HG03060 (cell line): ENCODE measurements at regions not wholly inside any gene's neighbourhood (a gene's known extent, or its start where the extent isn't known, plus 50 kb on each side); places are given as distances from the start of the nearest gene placed in this dataset.

Source experiments
- ATAC-seq: cut with Tn5 transposase; IDR thresholded peaks from one replicate; pipeline ENCODE4 v1.9.1; 2021; ENCODE audit warnings: low read depth, moderate number of reproducible peaks; ENCODE audit not compliant: unreplicated experiment

DNA sequence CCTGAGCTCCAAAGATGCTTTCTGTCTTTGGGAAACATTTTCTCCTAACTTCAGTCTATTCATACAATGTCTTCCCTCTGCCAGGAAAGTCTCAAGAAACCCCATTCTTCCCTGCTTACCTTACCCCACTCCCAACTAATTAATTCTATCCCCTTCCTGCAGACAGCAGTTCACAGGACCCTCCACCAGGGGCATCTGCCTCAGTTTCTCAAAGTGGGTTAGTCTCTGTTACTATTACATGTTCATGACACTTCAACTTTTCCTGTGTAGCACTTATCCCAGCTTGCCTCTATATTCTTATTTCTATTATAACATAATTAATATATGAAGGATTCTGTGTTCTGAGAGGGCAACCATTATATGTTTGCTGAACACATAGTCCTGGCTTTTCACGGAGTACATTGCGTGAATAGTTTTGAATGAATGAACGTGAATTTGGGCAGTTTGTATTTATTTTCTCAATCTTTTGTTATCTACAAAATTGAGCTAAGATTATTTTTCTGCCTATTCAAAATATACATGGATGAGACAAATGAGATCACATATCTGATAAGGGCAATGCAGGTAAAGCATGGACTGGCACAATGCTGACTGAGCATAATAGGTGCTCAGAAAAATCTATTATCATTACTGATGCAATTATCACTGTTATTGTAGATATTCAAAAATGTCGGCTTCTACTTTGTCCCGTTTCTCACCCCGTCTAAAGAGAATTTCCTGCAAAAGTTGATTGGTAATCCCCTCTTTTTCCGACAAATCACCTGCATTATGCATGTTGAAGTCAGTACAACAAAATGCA, 341.1 kb downstream of the BRINP1 start:
- no peak for ATAC-seq

DNA sequence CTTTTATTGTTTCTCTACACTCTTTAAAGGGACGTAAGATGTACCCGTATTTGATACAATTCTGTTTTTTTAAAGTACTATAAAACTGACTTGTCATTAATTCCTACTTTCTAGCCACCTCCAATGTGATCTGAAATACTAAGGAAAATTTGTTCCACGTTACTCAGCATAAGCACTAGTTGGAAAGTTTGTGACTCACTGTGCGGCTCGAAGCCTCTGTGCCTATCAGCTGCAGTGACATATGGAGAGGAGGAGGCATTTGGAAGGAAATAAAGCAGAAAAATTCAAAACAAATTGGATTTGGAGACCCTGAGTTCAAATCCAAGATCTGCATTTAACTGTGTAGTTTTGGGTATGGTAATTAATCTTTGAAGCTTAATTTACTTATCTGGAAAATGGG, 339.3 kb downstream of the BRINP1 start:
- ATAC-seq: no peak

DNA sequence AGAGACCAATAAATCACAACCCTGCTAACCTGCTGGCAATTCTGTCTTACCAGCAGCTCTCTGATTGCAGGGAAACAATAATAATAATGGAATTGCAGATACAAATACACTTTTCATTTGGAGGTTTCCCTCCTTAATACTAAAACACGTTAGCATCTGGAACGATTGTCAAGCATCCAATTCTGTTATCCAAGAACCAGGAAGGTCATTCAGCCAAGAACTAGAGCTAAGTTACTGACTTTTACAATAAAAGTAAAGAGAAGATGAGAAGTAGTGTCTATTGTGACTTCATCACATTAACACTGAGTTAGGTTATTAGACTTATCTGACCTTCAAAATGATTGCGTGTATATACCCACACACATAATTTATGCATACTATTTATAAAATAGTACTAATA, 335.6 kb downstream of the BRINP1 start:
- ATAC-seq: no peak

- no peak for ATAC-seq
These were observed 332.3 kb downstream of the BRINP1 start for GRCh38 chr9:119036969-119037368.

DNA sequence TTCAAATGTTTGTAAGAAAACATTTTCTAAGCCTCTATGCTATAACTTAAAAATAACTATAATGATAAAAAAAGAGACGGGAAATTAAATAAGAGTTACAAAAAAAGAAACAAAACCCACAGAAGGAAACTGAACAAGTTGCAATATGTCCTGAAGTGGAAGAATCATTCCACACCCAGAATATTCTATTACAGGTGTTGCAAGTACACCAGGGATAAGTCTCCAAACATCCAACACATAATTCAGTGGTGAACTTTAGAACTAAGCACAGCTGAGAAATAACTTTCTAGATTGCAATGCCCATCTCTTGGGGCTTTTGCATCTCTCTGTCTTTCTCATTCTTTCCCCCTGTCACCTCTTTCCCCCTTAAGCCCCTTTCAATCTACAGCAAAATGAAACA, 325.2 kb downstream of the BRINP1 start:
- no peak for ATAC-seq

DNA sequence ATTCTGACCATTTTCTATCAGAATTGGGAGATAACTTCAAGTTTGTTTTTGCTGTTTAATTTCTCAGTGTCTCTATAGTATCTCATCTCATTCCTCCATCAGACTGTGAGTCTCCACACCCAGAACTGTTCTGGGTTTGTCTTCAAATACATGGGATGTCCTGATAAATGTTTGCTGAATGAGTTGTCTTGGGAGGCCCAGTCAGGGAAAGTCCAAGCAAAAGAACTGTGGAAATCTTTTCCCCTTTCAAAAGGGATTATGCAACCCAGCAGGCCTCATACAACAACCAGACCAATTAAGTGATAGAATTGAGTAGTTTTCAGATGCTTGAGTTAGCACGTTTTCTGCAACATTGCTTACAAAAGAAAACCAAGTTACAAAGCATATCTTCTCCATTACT, 324.4 kb downstream of the BRINP1 start:
- no peak for ATAC-seq

DNA sequence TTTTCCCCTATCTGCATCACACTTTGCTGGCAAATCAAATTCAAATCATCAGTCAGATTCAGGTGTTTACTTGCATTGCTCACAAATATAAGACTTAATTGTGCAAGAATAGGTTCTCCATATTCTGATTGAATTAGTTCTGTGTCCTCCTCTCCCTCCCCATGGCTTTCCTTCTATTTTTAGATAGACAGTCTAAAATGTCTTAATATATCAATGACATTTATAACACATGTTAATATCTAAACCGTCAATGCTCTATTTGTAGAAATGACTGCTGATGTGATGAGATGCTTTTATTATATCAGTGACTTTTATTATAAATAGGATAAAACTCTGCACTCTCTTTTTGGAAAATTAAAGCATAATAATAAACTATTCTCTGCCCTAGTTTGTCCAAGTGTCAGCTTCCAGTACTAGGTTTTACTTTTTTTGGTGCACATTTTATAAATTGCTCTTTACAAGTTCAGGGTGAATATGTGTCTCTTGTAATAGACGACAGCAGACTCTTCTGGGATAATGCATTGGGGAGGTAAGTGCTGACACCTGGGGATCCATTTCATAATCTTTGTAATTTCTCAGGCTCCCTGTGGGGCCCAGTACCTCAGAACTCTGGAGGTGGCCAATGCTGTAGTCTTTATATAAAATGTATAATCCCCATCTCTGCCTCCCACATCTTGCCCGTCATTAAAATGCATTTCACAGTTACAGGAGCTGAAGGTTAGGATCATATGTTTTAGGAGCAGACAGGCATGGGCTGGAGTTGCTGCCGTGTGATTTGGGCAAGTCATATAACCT, 321.5 kb downstream of the BRINP1 start:
- no peak for ATAC-seq

- no peak for ATAC-seq
These were observed 319.0 kb downstream of the BRINP1 start for GRCh38 chr9:119050281-119050680.

GRCh38 chr9:119052339-119053030, 316.8 kb downstream of the BRINP1 start:
- no peak for ATAC-seq

DNA sequence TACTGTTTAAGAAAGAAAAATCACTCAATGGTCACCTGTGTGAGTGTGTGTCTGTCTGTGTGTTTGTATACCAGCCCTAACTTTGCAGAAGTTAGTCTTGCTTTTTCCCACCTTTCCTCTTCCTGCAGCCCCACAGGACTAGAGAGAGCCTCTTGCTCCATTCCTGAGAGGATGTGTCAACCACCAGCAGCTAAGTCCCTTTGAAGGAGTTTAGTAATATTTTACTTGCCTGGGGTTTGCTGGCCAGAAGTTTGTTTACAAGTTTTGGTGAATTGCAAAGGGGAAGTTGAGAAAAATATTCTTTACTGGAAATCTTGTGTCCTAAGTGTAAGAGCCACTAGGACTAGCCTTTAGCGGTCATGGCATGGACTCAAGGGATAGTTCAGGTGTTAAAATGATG, 316.2 kb downstream of the BRINP1 start:
- ATAC-seq: no peak

DNA sequence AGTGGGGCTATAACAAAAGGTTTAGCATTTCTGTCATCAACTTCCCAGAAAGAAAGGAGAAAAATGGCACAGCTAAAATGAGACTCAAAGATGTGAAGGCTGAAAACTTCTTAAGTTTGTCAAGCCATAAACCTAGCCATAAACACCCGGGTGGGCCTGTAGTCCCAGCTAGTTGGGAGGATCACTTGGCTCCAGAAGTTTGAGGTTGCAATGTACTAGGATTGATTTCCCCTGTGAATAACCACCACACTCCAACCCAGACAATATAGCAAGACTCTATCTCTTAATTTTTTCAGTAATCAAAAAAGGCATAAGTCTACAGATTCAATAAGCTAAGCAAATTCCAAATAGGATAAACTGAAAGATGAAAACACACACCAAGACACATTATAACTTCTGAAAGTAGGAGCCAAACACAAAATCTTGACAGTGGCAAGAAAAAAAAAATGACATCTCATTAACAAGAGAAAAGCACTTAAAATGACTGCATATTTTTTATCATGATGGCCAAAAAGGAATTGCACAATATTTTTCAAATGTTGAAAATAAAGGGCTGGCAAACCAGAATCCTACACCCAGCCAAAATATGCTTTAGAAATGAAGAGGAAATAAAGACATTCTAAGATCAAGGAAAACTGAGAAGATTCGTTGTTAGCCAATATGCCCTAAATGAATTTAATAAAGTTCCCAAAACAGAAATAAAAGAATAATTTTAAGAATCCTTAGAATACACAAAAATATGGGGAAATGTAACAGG, 308.4 kb downstream of the BRINP1 start:
- ATAC-seq: no peak

DNA sequence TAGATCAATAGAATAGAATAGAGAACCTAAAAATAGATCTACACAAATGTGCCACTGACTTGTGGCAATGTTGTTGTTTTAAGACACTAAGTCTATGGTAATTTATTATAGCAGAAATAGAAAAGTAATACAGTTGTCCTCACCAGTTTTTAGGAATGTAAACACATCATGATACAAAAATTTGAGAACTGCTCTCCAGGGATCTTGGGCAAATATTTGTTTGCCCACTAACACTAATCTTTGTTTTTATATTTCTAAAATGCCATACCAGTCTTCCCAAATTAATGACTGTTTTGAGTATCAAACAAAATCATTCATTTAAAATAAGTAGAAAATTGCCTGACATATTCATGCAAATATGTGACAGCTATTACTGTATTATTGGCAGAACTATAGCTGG, 297.6 kb downstream of the BRINP1 start:
- ATAC-seq: no peak

- ATAC-seq: no peak
These were observed 295.2 kb downstream of the BRINP1 start for GRCh38 chr9:119074017-119074416.

DNA sequence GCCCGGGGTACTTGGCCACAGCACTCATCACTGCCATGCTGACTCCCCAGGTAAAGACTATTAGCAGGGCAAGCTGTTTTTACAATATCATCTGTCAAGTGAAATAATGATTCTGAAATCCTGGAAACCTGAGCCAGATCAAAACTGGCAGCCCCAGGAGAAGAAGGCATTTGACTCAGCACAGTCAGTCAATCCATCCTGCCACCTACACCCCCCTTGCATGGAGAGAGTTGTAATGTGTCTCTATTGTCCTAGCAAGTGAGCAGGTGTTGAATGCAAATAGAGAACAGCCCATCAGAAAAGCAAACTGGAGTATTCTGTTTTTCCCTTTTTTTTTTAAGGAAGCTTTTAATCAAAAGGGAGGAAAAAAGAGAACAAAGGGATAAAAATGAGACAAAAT, 291.2 kb downstream of the BRINP1 start:
- ATAC-seq: no peak

- ATAC-seq: no peak
These were observed 285.6 kb downstream of the BRINP1 start for GRCh38 chr9:119083673-119084072.

- ATAC-seq: no peak
These were observed 282.6 kb downstream of the BRINP1 start for GRCh38 chr9:119086590-119086989.

- ATAC-seq: no peak
These were observed 281.2 kb downstream of the BRINP1 start for GRCh38 chr9:119088002-119088547.

DNA sequence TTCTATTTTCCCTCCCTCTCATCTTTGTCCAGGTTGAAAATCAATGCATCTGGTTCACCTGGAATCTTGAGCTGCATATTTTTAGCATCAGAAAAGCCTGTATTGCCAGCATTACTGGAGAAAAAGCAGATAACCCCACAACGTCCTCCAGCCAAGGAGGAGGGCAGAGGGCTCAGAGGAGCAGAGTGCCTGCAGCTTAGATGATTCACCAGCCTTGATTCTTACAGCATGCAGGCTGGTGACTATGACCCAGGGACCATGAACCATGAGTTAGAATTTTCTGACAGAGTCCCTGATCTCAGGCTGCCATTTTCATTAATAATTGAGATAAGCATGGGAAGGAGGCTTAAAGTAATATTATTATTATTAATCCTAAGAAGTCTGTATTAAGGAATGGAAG, 278.2 kb downstream of the BRINP1 start:
- ATAC-seq: no peak

- ATAC-seq: no peak
These were observed 277.1 kb downstream of the BRINP1 start for GRCh38 chr9:119092125-119092524.

DNA sequence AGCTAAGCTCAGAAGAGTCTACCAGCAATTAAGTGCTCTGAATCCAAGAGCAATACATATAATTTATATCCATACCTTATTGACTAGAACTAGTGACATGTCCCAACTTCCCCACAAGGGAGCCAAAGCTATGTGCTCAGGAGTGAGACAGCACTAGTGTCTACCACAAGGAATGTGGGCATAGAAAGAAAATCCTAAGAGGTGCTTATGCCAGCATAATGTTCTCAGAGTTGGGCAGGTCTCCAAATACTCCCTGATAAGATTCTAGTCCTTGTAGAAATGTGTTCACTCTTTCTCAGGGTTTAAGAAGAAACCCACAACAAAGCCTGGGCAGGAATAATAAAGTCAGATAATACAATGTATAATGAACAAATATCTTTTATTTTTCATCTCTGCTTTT, 275.1 kb downstream of the BRINP1 start:
- no peak for ATAC-seq
